HL-60/S4 treated with retinoic acid at 250 ng/mL for 4 days and 3 days (cell line): ENCODE measurements at regions not wholly inside any gene's neighbourhood (a gene's known extent, or its start where the extent isn't known, plus 50 kb on each side); places are given as distances from the start of the nearest gene placed in this dataset.

Experiments
- in situ Hi-C: fragments of 300-500 bp; cut with MboI; formaldehyde crosslinking; loops from 2 replicates; pipeline ENCODE4 v1.7.0; 2022; ENCODE audit warnings: low sequenced_read_pairs

DNA sequence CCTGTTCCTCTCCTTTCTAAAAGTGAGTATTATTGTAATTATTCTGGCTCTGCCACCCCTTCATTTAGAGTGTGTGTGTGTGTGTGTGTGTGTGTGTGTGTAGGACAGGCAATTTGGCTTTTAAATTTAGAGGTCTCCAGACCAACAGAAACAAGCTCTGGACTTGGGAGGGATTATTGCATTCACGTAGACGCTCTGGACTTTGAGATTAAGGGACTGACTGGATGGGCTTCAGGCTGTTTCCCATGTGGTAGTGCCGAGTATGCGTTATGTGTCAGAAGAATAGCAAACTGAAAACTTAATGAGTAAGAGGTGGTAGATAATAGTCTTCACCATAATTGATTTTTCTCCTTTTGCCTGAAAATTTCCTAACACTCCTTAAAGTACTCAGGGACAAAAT, 281.9 kb downstream of the USP25 start:
- in situ Hi-C loops, result no loop called here

- in situ Hi-C loops, result no loop called here
These were observed 283.8 kb downstream of the USP25 start for GRCh38 chr21:16013570-16013969.

DNA sequence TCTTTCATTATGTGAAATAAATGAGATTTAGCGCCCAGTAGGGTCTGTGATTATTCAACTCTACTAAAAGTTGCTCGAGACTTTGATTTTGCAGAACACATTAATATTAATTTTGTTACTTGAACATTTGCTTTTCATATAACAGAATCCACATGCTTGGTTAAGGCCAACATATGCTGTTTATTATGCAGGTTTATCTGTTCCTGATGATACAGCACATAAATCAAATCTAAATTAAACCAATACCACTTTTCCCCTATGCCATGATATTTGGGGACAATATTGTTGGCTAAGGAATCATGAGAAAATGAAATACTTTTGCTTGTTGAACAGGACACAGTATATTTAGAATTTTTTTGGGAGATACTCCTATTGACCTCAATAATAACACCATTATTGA, 291.1 kb downstream of the USP25 start:
- in situ Hi-C loops, result no loop called here

GRCh38 chr21:16022116-16022515, 292.3 kb downstream of the USP25 start:
- in situ Hi-C loops, result no loop called here

- in situ Hi-C loops, result no loop called here
These were observed 293.1 kb downstream of the USP25 start for GRCh38 chr21:16022921-16023320.

GRCh38 chr21:16028142-16028541, 298.4 kb downstream of the USP25 start:
- in situ Hi-C loops, result no loop called here

- in situ Hi-C loops, result no loop called here
These were observed 299.2 kb downstream of the USP25 start for GRCh38 chr21:16028941-16029464.

DNA sequence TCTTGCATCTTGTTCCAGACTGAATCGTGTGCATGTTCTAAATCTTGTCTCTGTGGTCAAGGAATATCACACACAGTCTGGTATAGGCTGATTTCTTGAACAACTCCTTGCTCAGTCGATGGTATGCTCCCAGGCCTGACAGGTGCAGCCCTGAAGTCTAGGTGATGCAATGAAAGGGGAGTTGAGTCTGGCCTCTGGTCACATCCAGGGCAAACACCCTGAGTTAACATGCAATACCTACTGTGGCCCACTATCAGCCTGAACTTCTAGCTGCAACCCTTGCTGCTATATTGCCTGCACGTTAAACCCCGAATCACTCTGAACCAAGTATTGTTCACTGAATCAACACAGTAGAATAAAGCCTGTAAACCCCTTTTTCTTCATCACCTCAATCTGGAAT, 303.4 kb downstream of the USP25 start:
- in situ Hi-C loops, result no loop called here

DNA sequence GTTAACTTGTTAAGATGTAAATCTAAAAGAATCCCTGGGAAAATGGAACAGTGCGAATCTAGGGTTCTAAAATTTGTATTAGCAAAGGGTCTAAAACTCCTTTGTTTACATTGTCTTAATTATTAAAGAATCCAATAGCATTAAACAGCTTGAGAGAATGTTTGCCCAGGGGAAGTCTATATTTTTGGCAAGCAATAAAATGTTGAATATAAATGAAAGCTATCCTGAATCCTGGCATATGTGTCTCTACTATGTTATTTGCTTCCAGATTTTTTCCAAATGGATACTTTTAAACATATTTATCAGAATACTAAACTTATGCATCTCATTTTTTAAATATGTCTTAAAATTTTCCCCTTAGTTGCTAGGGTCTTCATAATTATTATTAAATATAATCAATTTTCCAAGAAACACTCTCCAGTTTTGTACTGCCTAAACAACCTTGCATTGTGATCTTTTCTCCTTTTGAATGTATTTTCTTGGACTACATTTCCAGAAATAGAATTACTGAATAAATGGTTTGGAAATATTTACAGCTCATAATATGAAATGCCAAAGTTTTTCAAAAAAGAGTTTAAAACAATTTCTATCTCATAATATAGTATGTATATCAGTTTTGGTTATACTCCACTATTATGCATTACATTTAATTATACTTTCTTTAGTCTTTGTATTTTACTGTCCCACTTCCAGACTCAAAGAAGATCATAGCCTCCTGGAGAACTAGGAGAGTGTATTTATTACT, 304.8 kb downstream of the USP25 start:
- in situ Hi-C loops, result no loop called here

DNA sequence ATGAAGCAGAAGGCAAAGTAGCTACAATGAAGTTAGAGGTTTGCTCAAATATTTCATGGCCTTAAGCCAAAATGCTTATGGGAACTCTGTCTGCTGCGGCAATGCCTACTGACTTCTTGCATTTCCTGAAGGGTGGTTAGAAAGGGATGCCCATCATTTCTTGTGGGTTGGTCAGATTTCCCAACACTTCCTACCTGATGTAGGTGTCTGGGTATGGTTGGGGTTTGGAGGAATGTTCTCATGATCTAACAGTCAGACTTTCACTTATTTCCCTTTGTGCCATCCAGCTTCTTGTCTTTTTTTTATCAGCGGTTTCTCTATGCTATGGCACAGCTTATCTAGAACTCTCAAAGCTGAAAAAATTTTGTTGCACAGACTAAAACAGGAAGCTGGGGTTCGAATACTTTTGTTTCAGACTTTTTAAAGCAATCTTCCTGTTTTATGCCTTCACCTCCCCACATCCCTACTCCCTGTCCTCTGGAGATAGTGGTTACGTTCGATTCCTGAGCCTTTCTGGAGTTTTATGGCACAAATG, 307.7 kb downstream of the USP25 start:
- in situ Hi-C loops, result no loop called here

- in situ Hi-C loops, result no loop called here
These were observed 310.8 kb downstream of the USP25 start for GRCh38 chr21:16040601-16041000.

DNA sequence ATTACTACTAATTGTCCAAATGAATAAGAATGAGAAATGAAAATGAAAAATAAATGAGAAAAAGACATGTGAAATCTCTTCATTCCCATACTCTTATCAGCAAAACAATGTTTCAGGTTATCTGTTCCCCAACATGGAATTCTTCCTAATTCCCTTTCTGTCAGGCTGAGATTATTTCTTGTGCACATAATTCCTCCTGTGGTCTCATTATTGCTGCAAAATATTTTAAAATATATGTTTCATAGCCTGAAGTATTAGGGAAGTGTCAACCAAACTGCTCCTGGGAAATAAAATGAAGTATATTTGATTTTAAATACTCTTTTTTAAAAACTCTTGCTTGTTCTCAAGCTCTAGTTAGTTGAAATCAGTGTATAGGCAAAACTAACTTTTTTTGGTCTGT, 314.9 kb downstream of the USP25 start:
- in situ Hi-C loops, result no loop called here

GRCh38 chr21:16046656-16047330, 317.0 kb downstream of the USP25 start:
- in situ Hi-C loops, result no loop called here

DNA sequence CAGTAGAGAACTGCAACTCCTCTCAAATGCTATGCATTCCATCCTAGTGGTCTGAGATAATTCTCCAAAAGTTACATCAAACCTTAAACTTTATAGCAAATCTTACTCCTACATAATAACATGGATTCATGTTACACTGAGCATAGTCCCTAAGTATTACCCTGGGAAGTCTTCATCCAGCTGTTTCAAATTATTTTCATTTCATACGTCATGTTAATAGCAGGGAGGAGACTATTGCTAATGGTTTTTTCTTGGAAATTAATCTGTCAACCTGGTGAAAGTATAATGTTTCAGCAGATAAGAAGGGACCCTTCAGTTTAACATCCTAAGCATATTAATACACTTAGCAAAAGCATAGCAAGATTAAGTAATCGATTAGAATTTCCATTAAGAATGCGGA, 318.1 kb downstream of the USP25 start:
- in situ Hi-C loops, result no loop called here

DNA sequence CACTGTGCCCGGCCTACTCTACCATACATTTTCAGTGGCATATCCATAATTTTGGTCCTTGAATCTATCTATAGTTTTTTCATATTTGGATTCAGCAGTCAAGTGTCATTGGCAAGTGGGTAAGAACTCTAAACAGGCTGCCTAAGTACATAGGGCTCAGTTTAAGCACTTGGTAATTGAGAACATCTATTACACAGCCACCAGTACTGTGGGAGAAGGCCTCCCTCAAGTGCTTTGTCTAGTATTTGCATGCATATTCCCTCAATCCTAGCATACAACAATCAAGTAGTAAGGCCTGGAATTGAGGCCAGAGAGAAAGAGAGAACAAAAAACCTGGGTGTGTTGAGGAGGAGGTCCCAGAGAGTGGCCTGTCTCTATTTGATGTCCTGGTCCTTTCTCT, 325.2 kb downstream of the USP25 start:
- in situ Hi-C loops, result no loop called here

DNA sequence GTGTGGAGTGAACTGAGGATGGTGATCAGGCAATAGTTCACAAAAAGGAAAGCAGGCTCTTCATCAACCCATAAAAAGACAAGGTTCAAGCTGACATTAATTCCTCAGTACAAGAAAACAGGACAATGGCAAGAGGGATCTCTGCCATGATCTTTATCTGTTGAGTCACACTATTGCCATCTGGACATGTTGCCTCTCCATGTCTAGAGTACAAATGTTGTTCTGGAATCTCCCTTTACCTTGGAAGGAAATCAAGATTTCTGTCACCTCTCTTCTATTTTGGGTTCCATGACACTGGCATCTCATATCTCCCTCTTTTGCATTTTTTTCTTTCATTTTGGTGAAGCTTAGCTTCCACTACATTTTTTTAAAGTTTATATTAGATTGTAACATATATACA, 329.1 kb downstream of the USP25 start:
- in situ Hi-C loops, result no loop called here

- in situ Hi-C loops, result no loop called here
These were observed 330.2 kb downstream of the USP25 start for GRCh38 chr21:16059981-16060380.

DNA sequence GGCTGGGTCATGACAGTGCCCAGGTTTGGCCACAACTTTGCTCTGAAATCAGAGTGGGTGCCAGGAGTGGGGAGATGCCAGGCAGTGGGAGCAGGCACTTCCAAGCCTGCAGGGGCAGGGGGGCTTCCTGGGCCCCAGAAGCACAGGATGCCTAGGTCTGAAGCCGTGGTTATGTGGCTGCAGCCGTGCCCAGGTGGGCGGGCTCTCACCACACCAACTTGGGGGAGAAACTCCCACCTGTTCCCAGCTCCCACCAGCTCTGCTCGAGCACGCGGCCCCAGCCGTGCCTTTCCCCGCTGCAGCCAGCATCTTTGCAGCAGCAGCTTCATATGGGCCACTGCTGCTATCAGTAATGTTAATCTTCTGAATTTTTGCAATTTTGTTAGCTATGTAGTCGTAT, 331.4 kb downstream of the USP25 start:
- in situ Hi-C loops, result no loop called here

DNA sequence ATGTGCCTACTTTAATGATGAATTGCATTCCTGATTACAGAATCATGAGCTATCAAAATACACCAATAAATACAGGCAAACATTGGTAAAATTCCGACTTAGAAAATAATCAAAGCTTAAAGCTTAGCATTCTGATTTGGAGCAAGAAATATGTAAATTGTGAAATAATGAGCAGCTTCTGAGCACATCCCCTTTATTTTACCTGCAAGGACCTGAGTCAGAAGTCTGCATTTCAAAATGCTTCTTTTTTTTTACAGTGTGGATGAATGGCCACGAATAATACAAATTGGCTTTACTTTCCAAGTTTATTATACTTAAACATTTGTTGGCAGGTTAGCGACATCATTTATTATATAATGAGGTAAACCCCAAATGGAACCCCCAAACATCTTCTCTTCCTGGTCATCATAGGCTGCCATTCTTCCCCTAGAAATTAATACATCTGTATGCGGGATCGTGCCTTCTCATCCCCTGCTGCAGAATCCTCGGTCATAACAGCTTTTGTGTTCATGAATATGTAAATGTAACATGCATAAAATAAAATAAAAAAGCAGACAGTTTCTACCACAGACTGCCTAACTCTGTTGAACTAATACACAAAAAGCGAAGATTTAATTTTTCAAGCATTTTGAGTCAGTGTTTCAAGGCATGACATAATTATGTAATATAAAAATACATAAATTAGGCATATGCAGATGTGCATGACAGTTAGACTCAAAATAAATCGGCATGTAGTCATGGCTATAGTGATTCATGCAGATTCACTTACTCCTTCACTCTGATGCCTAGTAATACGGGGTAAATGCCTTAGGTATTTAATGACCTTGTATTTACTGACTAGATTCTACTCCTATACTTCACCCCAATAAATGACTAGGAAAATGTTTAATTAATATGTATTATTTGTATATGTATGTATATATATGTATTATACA, 339.7 kb downstream of the USP25 start:
- in situ Hi-C loops, result no loop called here

DNA sequence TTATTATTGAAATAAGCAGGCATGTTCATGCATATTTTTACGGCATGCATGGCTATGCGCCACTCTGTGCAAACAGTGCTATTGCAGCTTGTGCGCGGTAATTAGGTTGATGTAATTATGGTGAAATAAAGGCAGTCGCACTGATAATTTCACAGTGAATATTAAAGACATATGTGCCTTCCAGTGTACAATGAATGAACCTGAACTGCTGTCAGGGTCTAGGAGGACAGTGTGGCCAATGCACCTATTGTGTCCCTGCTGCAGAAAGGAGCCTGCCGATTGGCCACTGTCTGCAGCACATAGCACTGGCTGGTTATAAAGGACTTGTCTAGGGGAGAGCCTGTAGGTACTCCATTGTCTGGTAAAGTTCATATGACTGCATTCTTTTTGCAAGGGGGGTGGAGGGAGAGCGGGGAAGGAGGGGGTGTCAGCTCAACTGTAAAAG, 340.4 kb downstream of the USP25 start:
- in situ Hi-C loops, result no loop called here

DNA sequence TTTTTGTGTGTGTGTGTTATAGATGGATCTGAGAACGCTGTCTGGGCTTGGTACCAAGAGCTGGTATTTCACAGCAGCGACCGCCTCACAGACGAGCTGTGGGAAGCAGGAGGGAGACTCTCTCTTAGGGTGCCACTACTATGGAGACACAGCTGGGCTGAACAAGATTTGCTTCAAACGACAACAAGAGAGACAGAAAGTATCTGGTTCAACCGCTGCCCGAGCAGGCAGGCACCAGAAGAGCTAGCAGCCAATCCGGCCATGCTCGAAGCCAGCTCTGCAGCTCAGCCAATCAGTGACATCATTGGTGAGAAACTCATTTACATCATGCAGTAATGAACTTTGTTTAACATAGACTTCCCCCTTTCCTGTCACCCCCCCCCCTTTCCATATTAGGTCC, 341.3 kb downstream of the USP25 start:
- in situ Hi-C loops, result no loop called here
